HepG2 (cell line): ENCODE measurements at regions not wholly inside any gene's neighbourhood (a gene's known extent, or its start where the extent isn't known, plus 50 kb on each side); places are given as distances from the start of the nearest gene placed in this dataset.
A peak's percentile ranks its signal among the peaks of the same experiment; 100 is the strongest.

ENCODE experiments used
- BCL6 ChIP-seq: IDR thresholded peaks from 2 replicates; pipeline ENCODE4 v1.6.1; 2016; ENCODE audit warnings: missing genetic modification reagents, missing compliant biosample characterization
- HNF1A ChIP-seq, 2 experiments: sonication (generic) in 1 of 2; formaldehyde crosslinking in 1 of 2; IDR thresholded peaks; 2 replicates each; pipeline versions ENCODE4 v1.4.0 to v1.6.1; 2016 to 2020; ENCODE audit warnings: borderline replicate concordance in 1 of 2, low read depth in 1 of 2, mild to moderate bottlenecking in 1 of 2, missing genetic modification reagents in 1 of 2
- HNRNPH1 ChIP-seq: fragments of 200-400 bp; formaldehyde crosslinking; optimal IDR thresholded peaks from 2 replicates; pipeline ENCODE3; 2017; ENCODE audit warnings: mild to moderate bottlenecking, low read depth, low read length
- SOX6 ChIP-seq, 2 experiments: fragments of 450-650 bp in 1 of 2; sonication (generic) in 1 of 2; formaldehyde crosslinking in 1 of 2; IDR thresholded peaks; 2 replicates each; pipeline versions ENCODE4 v1.4.0 to v1.6.1; 2017 to 2020; ENCODE audit warnings: antibody characterized with exemption in 1 of 2, mild to moderate bottlenecking in 1 of 2, missing genetic modification reagents in 1 of 2
- ZFP91 ChIP-seq: sonication (generic); formaldehyde crosslinking; IDR thresholded peaks from 2 replicates; pipeline ENCODE4 v1.9.0; 2022; ENCODE audit warnings: missing genetic modification reagents, mild to moderate bottlenecking, borderline replicate concordance
- ZNF275 ChIP-seq: sonication (generic); formaldehyde crosslinking; IDR thresholded peaks from 2 replicates; pipeline ENCODE4 v1.8.0; 2022; ENCODE audit warnings: missing genetic modification reagents, mild to moderate bottlenecking, inconsistent platforms, borderline replicate concordance

GRCh38 chr10:92757066-92757710 is 67.4 kb downstream of the HHEX start (continued):
- TF ChIP-seq HNF1A (IDR thresholded peaks at IDR 0.05; ENCODE audit: low read depth) (no peak), HNF1A (CRISPR knock-in tag; IDR thresholded peaks at IDR 0.05; ENCODE audit: borderline replicate concordance) (peak; percentile 36; the same call in 1 of the 2 replicates), BCL6 (CRISPR knock-in tag) (peak; percentile 16; the same call in 1 of the 2 replicates), SOX6 (IDR thresholded peaks at IDR 0.05) (no peak), SOX6 (CRISPR knock-in tag; IDR thresholded peaks at IDR 0.05) (peak; percentile 56), ZFP91 (CRISPR knock-in tag) (0 out of 2 replicates have a peak, but pooled peaks have one; percentile 22), HNRNPH1 (no peak), ZNF275 (no peak)
